ENCODE measurements at regions not wholly inside any gene's neighbourhood (a gene's known extent, or its start where the extent isn't known, plus 50 kb on each side); places are given as distances from the start of the nearest gene placed in this dataset.

GRCh38 chr7:79610313-79610712 lies 156.8 kb upstream of the MAGI2 start:
- no peak for TF ChIP-seq CTCF (IDR thresholded peaks at IDR 0.05; ENCODE audit: low read length)
- TF ChIP-seq EZH2 (optimal IDR thresholded peaks at IDR 0.05; ENCODE audit: low read depth, low read length) = no peak
- TF ChIP-seq EZH2phosphoT487 (IDR thresholded peaks at IDR 0.05; ENCODE audit: low read length) = no peak
